HG03558 (cell line): ENCODE measurements at regions not wholly inside any gene's neighbourhood (a gene's known extent, or its start where the extent isn't known, plus 50 kb on each side); places are given as distances from the start of the nearest gene placed in this dataset.

Experiments used
- ATAC-seq: cut with Tn5 transposase; IDR thresholded peaks from one replicate; pipeline ENCODE4 v1.9.1; 2021; ENCODE audit warnings: moderate number of reproducible peaks; ENCODE audit not compliant: unreplicated experiment; ENCODE audit errors: extremely low read depth

DNA sequence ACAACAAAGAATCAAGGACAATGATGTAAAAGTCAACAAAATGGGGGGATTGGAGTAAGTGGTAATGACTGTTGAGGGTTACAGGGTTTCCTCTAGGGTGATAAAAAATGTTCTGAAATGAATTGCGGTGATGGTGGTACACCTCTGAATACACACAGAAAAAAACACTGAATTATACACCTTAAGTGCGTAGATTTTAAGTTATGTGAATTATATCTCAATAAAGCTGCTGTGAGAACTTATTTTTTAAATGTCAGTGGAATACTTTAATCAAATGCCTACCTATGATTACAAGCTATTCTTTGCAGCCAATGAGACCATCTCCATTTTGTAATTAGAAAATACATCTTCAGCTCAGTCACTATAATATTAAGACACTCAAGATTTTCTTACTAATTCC lies 53.5 kb downstream of the ZNF608 start:
- ATAC-seq = no peak

- ATAC-seq = no peak
Measured at GRCh38 chr5:124692324-124692723, 54.1 kb downstream of the ZNF608 start.

- no peak for ATAC-seq
Measured at GRCh38 chr5:124689653-124690052, 56.8 kb downstream of the ZNF608 start.

GRCh38 chr5:124686239-124687004 lies 60.0 kb downstream of the ZNF608 start:
- no peak for ATAC-seq

DNA sequence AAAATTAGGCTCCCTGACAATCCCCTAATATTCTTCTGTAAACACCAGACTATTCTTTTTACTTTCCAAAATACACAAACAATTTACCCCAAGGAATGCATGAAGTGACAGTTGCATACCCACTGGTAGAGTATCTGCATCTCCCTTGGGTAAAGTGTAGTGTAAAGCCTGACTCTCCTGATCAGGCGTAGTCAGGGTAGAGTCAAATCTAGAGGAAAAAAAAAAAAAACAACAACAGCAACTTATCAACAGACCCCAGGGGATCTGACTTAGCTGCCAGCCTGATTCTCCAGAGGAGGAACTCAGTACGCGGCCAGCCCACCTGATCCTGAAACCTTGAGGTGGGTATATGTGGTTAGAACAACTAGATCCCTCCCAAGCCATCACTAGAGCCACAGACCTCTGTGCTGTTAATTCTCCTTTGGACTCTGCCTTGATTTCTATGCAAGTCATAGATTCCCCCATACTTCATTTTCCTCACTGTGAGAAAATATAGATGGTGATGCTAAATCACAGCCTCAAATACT lies 61.0 kb downstream of the ZNF608 start:
- ATAC-seq = no peak

GRCh38 chr5:124683917-124684555 lies 62.4 kb downstream of the ZNF608 start:
- no peak for ATAC-seq

GRCh38 chr5:124679578-124680199 lies 66.8 kb downstream of the ZNF608 start:
- ATAC-seq = no peak

- no peak for ATAC-seq
Measured at GRCh38 chr5:124678922-124679519, 67.4 kb downstream of the ZNF608 start.

GRCh38 chr5:124678468-124678867 lies 68.0 kb downstream of the ZNF608 start:
- ATAC-seq = no peak

GRCh38 chr5:124677374-124678351 lies 68.8 kb downstream of the ZNF608 start:
- no peak for ATAC-seq

- no peak for ATAC-seq
Measured at GRCh38 chr5:124675931-124676846, 70.2 kb downstream of the ZNF608 start.

GRCh38 chr5:124671193-124671592 lies 75.2 kb downstream of the ZNF608 start:
- ATAC-seq = no peak

DNA sequence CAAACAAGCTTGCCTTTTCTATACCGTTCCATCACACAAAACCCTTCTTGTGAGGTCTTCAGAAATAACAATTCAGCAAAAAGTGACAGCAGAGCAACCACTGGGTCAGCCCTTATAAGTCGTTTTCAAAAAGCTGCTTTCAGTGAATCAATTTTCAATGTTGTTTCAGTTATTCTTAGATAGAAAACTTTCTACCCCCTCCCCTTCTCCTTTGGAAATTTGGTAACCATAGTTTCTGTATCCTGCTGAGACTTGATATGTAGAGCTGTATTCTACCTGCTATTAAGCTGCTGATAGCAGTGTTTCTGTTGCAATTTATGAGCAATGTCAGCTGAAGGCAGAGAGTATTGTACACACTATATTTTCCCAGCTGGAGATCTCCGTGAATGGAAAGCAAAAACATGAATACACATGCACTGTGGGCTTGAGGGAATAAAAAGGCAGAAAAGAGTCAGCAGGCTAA lies 75.7 kb downstream of the ZNF608 start:
- ATAC-seq = no peak

- ATAC-seq = no peak
Measured at GRCh38 chr5:124669956-124670721, 76.3 kb downstream of the ZNF608 start.

- no peak for ATAC-seq
Measured at GRCh38 chr5:124669300-124669648, 77.2 kb downstream of the ZNF608 start.

- no peak for ATAC-seq
Measured at GRCh38 chr5:124668353-124669299, 77.8 kb downstream of the ZNF608 start.

DNA sequence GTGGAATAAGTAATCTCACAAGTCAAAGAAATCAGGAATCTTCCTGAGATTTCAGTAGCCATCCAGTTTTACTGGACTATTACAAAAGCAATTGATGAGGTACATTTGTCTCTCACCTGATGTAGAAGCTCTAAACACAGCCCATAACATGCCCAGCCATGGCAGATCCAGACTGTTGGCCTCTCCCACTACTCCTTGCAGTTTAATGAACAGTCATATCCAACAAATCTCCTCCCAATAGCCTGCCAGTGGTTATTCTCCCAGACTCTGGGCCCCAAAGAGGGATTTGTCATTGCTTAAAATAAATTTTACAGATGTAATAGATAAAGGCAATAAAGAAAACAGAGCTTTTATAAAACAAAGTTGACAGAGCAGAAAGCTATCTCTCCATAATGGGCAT lies 80.8 kb downstream of the ZNF608 start:
- ATAC-seq = no peak
